ENCODE measurements at regions not wholly inside any gene's neighbourhood (a gene's known extent, or its start where the extent isn't known, plus 50 kb on each side); places are given as distances from the start of the nearest gene placed in this dataset.

DNA sequence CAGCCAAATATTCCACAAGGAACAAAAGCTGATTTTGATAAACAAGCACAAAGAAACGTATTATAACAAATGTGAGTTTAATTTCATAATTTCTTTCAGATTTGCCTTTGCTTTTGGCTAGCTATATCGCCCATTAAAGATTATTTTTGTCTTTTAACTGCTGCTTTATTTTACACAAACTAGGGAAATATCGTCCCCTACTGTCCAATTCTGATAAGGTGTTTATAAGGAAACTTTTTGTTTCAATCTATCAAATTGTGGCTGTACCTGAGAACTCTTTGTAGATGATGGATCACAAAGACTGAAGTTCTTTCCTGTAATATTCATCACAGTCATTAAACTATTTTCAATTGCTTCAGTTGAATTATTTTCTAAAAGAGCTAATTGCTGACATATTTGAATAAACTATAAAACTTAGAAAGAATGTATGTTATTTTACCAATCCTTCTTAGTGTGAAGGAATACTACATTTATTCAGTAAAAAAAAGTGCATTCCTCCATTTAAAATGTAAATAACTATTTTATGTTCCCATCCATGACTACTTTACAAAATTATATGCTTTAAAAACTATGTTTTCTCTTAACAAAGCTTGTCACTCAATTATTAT is 431.3 kb upstream of the ITGA1 start:
- Mint-ChIP-seq H3K9me3 (peaks cover 0 to 2% (median 0%) of the 10 kb centered on the region in 3 donors), H3K4me3 (no peak overlapping the region), H3K27ac (no peak overlapping the region), H3K36me3 (no peaks in the 10 kb centered on the region), H3K4me1 (no peaks in the 10 kb centered on the region), H3K27me3 (no peaks in the 10 kb centered on the region)

DNA sequence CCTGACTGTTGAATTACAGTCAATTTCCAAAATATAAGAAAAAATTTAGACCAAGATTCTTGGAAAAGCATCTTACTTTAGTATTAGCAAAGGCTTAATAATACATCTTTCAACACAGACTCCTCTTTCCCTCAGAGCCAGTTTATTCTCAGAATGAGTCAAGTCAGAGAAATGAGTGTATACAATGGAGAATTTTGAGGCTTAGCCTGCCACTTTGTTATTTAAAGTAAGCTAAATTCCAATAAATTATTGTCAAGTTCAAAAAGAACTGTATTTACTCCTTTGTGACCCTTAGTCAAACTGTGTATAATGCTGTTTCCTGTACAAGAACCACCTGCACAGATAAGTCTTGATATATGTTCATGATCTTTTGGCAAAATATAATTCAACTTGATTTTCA is 428.5 kb upstream of the ITGA1 start:
- H3K4me1 Mint-ChIP-seq, result no peaks in the 10 kb centered on the region
- no peak overlapping the region for H3K27ac Mint-ChIP-seq
- no peaks in the 10 kb centered on the region for H3K27me3 Mint-ChIP-seq
- H3K9me3 Mint-ChIP-seq, result peaks cover 0 to 2% (median 2%) of the 10 kb centered on the region in 3 donors
- no peaks in the 10 kb centered on the region for H3K36me3 Mint-ChIP-seq
- no peak overlapping the region for H3K4me3 Mint-ChIP-seq

GRCh38 chr5:52360985-52361384 is 426.7 kb upstream of the ITGA1 start:
- no peaks in the 10 kb centered on the region for H3K36me3 Mint-ChIP-seq
- no peaks in the 10 kb centered on the region for H3K4me1 Mint-ChIP-seq
- no peak overlapping the region for H3K27ac Mint-ChIP-seq
- H3K4me3 Mint-ChIP-seq, result no peak overlapping the region
- peaks cover 0 to 2% (median 2%) of the 10 kb centered on the region in 3 donors for H3K9me3 Mint-ChIP-seq
- H3K27me3 Mint-ChIP-seq, result no peaks in the 10 kb centered on the region

GRCh38 chr5:52374286-52374685 is 413.4 kb upstream of the ITGA1 start:
- Mint-ChIP-seq H3K4me1 (no peaks in the 10 kb centered on the region), H3K9me3 (peaks cover 0 to 3% (median 0%) of the 10 kb centered on the region in 3 donors), H3K4me3 (no peak overlapping the region), H3K36me3 (no peaks in the 10 kb centered on the region), H3K27me3 (no peaks in the 10 kb centered on the region), H3K27ac (no peak overlapping the region)

GRCh38 chr5:52375969-52376368 is 411.7 kb upstream of the ITGA1 start:
- peaks cover 0 to 11% (median 0%) of the 10 kb centered on the region in 3 donors for H3K9me3 Mint-ChIP-seq
- H3K27ac Mint-ChIP-seq, result no peak overlapping the region
- H3K27me3 Mint-ChIP-seq, result no peaks in the 10 kb centered on the region
- no peaks in the 10 kb centered on the region for H3K36me3 Mint-ChIP-seq
- no peak overlapping the region for H3K4me3 Mint-ChIP-seq
- H3K4me1 Mint-ChIP-seq, result no peaks in the 10 kb centered on the region

GRCh38 chr5:52376592-52376991 is 411.1 kb upstream of the ITGA1 start:
- H3K9me3 Mint-ChIP-seq, result peaks cover 0 to 11% (median 0%) of the 10 kb centered on the region in 3 donors
- no peak overlapping the region for H3K27ac Mint-ChIP-seq
- no peak overlapping the region for H3K4me3 Mint-ChIP-seq
- no peaks in the 10 kb centered on the region for H3K4me1 Mint-ChIP-seq
- no peaks in the 10 kb centered on the region for H3K27me3 Mint-ChIP-seq
- no peaks in the 10 kb centered on the region for H3K36me3 Mint-ChIP-seq

GRCh38 chr5:52378237-52378636 is 409.5 kb upstream of the ITGA1 start:
- no peaks in the 10 kb centered on the region for H3K36me3 Mint-ChIP-seq
- no peaks in the 10 kb centered on the region for H3K4me1 Mint-ChIP-seq
- peaks cover 0 to 11% (median 0%) of the 10 kb centered on the region in 3 donors for H3K9me3 Mint-ChIP-seq
- no peak overlapping the region for H3K4me3 Mint-ChIP-seq
- no peaks in the 10 kb centered on the region for H3K27me3 Mint-ChIP-seq
- H3K27ac Mint-ChIP-seq, result no peak overlapping the region

- no peaks in the 10 kb centered on the region for H3K27me3 Mint-ChIP-seq
- no peaks in the 10 kb centered on the region for H3K4me1 Mint-ChIP-seq
- H3K4me3 Mint-ChIP-seq, result no peak overlapping the region
- peaks cover 2 to 8% (median 8%) of the 10 kb centered on the region in 3 donors for H3K9me3 Mint-ChIP-seq
- no peak overlapping the region for H3K27ac Mint-ChIP-seq
- H3K36me3 Mint-ChIP-seq, result no peaks in the 10 kb centered on the region
These were observed 399.4 kb upstream of the ITGA1 start for GRCh38 chr5:52388349-52388748.

- no peaks in the 10 kb centered on the region for H3K4me1 Mint-ChIP-seq
- H3K27me3 Mint-ChIP-seq, result no peaks in the 10 kb centered on the region
- H3K9me3 Mint-ChIP-seq, result peaks cover 0 to 8% (median 6%) of the 10 kb centered on the region in 3 donors
- no peak overlapping the region for H3K4me3 Mint-ChIP-seq
- no peak overlapping the region for H3K27ac Mint-ChIP-seq
- no peaks in the 10 kb centered on the region for H3K36me3 Mint-ChIP-seq
These were observed 395.4 kb upstream of the ITGA1 start for GRCh38 chr5:52392321-52392720.

GRCh38 chr5:52409835-52410234 is 377.9 kb upstream of the ITGA1 start:
- H3K4me1 Mint-ChIP-seq, result peaks cover 0 to 2% (median 0%) of the 10 kb centered on the region in 3 donors

GRCh38 chr5:52419357-52419756 is 368.4 kb upstream of the ITGA1 start:
- peaks cover 0 to 4% (median 4%) of the 10 kb centered on the region in 3 donors for H3K9me3 Mint-ChIP-seq
- H3K4me3 Mint-ChIP-seq, result no peak overlapping the region
- H3K27ac Mint-ChIP-seq, result no peak overlapping the region
- no peaks in the 10 kb centered on the region for H3K4me1 Mint-ChIP-seq
- no peaks in the 10 kb centered on the region for H3K36me3 Mint-ChIP-seq
- H3K27me3 Mint-ChIP-seq, result no peaks in the 10 kb centered on the region

More at GRCh38 chr5:52409835-52410234, 377.9 kb upstream of the ITGA1 start:
- Mint-ChIP-seq H3K27ac (no peak overlapping the region), H3K4me3 (no peak overlapping the region), H3K36me3 (no peaks in the 10 kb centered on the region), H3K27me3 (no peaks in the 10 kb centered on the region), H3K9me3 (peaks cover 2 to 7% (median 2%) of the 10 kb centered on the region in 3 donors)

GRCh38 chr5:52427615-52428014 is 360.1 kb upstream of the ITGA1 start:
- H3K4me1 Mint-ChIP-seq, result no peaks in the 10 kb centered on the region

DNA sequence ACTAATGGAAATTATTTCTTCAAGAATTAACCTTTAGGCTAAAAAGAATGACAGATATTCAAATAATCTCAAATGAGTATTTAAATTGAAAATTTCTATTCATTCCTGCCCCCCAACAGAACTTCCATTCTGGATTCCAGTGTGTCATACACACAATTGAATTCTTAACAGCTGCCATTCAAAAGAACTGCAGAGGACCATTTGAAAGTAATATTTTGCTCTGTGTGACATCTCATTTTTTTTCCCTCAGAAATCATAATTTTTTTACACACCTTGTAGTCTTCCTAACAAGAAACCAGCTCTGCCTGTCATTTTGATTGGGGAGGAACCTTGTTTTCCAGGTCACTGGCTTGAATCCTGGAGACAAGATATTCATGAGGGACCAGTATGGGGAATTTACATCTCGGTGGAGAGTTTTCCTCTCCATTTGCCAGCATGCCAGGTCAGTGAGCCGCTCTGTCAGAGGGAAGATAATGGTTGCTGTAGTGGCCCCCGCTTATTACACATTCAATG is 358.7 kb upstream of the ITGA1 start:
- H3K4me1 Mint-ChIP-seq, result no peaks in the 10 kb centered on the region
- no peak overlapping the region for H3K27ac Mint-ChIP-seq
- H3K4me3 Mint-ChIP-seq, result no peak overlapping the region
- no peaks in the 10 kb centered on the region for H3K36me3 Mint-ChIP-seq
- H3K9me3 Mint-ChIP-seq, result peaks cover 0 to 5% (median 1%) of the 10 kb centered on the region in 3 donors
- H3K27me3 Mint-ChIP-seq, result no peaks in the 10 kb centered on the region

More at GRCh38 chr5:52427615-52428014, 360.1 kb upstream of the ITGA1 start:
- Mint-ChIP-seq H3K36me3 (no peaks in the 10 kb centered on the region), H3K27me3 (no peaks in the 10 kb centered on the region), H3K4me3 (no peak overlapping the region), H3K9me3 (peaks cover 0 to 5% (median 1%) of the 10 kb centered on the region in 3 donors), H3K27ac (no peak overlapping the region)

DNA sequence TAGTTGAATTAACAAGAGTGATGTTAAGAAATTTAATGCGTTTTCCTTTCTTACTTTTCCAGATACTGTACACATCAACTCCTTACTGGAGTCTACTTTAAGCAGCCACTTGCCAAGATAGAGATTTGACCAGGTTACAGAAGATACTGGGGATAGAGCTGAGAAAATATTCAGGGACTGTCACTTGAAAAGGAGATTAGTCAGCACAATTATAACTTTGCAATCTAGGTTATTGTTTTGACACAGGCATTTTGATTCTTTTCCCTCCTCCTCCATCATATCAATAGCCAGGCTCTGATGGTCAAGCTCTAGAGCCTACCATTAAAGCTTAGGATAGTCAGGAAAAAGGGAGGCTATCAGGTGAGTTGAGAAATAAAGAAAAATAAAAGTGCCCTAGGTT is 345.9 kb upstream of the ITGA1 start:
- H3K27ac Mint-ChIP-seq, result no peak overlapping the region
- peaks cover 0 to 14% (median 0%) of the 10 kb centered on the region in 3 donors for H3K9me3 Mint-ChIP-seq
- H3K4me1 Mint-ChIP-seq, result no peaks in the 10 kb centered on the region
- H3K27me3 Mint-ChIP-seq, result no peaks in the 10 kb centered on the region
- H3K36me3 Mint-ChIP-seq, result no peaks in the 10 kb centered on the region
- H3K4me3 Mint-ChIP-seq, result no peak overlapping the region

DNA sequence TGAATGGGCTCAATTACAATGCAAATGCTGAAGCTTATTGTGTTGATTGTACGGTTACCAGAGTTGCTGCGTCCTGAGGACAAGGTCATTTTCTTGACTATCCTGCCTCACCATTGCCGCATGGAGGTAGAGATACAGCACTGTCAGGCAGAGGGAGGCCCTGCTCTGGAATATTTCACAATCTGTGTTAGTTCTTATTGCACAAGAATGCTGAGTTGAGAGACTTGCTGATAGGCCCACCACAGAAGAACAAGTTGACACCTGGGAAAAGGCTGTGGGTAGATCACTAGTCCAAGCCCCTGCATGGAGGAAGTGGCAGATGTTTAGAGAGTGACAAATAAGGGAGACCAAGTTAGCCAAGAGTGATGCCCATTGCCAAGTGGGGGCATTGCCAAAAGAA is 344.5 kb upstream of the ITGA1 start:
- H3K9me3 Mint-ChIP-seq, result peaks cover 0 to 10% (median 0%) of the 10 kb centered on the region in 3 donors
- H3K4me3 Mint-ChIP-seq, result no peak overlapping the region
- H3K27ac Mint-ChIP-seq, result no peak overlapping the region
- H3K36me3 Mint-ChIP-seq, result no peaks in the 10 kb centered on the region
- no peaks in the 10 kb centered on the region for H3K4me1 Mint-ChIP-seq
- H3K27me3 Mint-ChIP-seq, result no peaks in the 10 kb centered on the region

DNA sequence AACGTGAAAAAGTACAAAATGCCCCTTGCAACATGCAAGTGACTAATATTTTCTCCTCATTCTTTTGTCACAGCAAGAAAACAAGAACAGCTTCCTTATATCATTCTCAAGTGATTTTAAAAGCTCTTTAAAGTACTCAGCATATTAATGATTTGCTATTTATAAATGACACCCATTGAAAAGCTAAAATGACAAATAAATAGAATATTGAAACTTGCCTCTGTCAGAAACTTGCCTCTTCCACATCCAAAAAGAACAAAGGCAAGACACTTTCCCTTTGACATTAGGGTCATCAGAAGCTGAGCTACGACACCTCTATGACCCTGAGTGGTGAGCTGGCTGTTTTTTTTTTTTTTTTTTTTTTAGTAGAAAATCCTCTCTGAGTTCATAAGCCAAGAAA is 339.6 kb upstream of the ITGA1 start:
- H3K36me3 Mint-ChIP-seq, result no peaks in the 10 kb centered on the region
- H3K9me3 Mint-ChIP-seq, result peaks cover 0 to 5% (median 0%) of the 10 kb centered on the region in 3 donors
- no peaks in the 10 kb centered on the region for H3K27me3 Mint-ChIP-seq
- no peak overlapping the region for H3K27ac Mint-ChIP-seq
- no peaks in the 10 kb centered on the region for H3K4me1 Mint-ChIP-seq
- no peak overlapping the region for H3K4me3 Mint-ChIP-seq

Measured in IgD-negative memory B cell (primary cell).